ENCODE measurements at regions not wholly inside any gene's neighbourhood (a gene's known extent, or its start where the extent isn't known, plus 50 kb on each side); places are given as distances from the start of the nearest gene placed in this dataset.
"Not testable (repeated sequence)": the region's sequence is repeated elsewhere in the genome, so short reads cannot be mapped to it uniquely, and the experiment has no call there.

GRCh38 chr14:89078021-89078795 is 253.8 kb downstream of the TTC8 start:
- no peak for DNase-seq

DNA sequence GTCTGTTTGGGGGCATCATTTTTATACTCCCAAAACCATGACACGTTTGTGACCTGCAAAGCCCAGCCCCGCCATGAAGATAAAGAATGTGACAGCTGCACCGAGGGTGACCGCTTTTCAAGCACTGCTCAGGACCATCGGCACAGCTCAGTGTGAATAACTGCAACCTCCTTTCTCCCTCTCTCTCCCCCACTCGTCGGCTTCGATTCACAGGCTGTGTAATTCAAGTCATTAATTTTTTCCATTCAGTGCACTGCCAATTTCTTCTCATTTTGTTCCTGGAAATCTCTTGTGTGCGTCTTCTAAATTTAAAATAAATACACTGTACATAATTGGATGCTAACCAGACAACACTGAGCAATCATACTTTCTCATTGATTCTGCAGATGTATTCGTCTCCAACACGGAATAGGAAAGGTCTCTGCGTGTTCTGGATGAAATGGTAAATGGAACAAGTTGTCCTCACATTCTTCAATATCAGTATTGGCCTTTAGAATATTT is 260.8 kb downstream of the TTC8 start:
- DNase-seq: no peak

GRCh38 chr14:89085737-89086382 is 261.4 kb downstream of the TTC8 start:
- DNase-seq: no peak

- no peak for DNase-seq
These were observed 264.1 kb downstream of the TTC8 start for GRCh38 chr14:89088530-89088929.

DNA sequence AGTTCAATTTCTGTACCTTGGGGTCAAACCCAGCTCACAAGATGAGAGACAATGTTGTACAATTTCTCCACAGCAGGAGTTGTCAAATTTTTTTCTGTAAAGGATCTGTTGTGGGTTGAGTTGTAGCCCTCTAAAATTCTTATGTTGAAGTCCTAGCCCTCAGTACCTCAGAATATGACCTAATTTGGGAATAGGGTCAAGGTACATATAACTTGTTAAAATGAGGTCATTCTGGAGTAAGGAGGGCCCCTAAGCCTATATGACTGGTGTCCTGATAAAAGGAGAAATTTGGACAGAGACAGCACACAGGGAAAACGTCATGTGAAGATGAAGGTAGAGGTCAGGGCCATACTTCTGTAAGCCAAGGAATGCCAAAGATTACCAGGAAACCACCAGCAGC is 264.9 kb downstream of the TTC8 start:
- DNase-seq: no peak

GRCh38 chr14:89091781-89092180 is 267.3 kb downstream of the TTC8 start:
- no peak for DNase-seq

- no peak for DNase-seq
These were observed 268.8 kb downstream of the TTC8 start for GRCh38 chr14:89093083-89093730.

- no peak for DNase-seq
These were observed 270.6 kb downstream of the TTC8 start for GRCh38 chr14:89095036-89095435.

- no peak for DNase-seq
These were observed 272.5 kb downstream of the TTC8 start for GRCh38 chr14:89096946-89097345.

GRCh38 chr14:89098254-89098653 is 273.8 kb downstream of the TTC8 start:
- no peak for DNase-seq

- DNase-seq: not testable (repeated sequence)
These were observed 279.8 kb downstream of the TTC8 start for GRCh38 chr14:89104171-89104817.

- DNase-seq: not testable (repeated sequence)
These were observed 280.4 kb downstream of the TTC8 start for GRCh38 chr14:89104861-89105260.

Data from activated CD4-positive, alpha-beta T cell treated with anti-CD3 and anti-CD28 coated beads, Interleukin-2, amount 50 U/mL, for 1 hour (primary cell).